GM21526 (cell line): ENCODE measurements at regions not wholly inside any gene's neighbourhood (a gene's known extent, or its start where the extent isn't known, plus 50 kb on each side); places are given as distances from the start of the nearest gene placed in this dataset.
"Not testable (repeated sequence)": the region's sequence is repeated elsewhere in the genome, so short reads cannot be mapped to it uniquely, and the experiment has no call there.

Experiments
- ATAC-seq: cut with Tn5 transposase; IDR thresholded peaks from one replicate; pipeline ENCODE4 v1.9.1; 2021; ENCODE audit warnings: moderate library complexity; ENCODE audit not compliant: unreplicated experiment, low FRiP score

GRCh38 chr14:105968291-105968690 is 441.9 kb downstream of the TMEM121 start:
- ATAC-seq = no peak

GRCh38 chr14:105969026-105969425 is 442.6 kb downstream of the TMEM121 start:
- not testable (repeated sequence) for ATAC-seq

- not testable (repeated sequence) for ATAC-seq
Measured at GRCh38 chr14:105970821-105971220, 444.4 kb downstream of the TMEM121 start.

- no peak for ATAC-seq
Measured at GRCh38 chr14:105971593-105972500, 445.5 kb downstream of the TMEM121 start.

GRCh38 chr14:105974902-105975301 is 448.5 kb downstream of the TMEM121 start:
- no peak for ATAC-seq

- no peak for ATAC-seq
Measured at GRCh38 chr14:105978618-105979295, 452.4 kb downstream of the TMEM121 start.

- ATAC-seq = no peak
Measured at GRCh38 chr14:105979446-105979845, 453.1 kb downstream of the TMEM121 start.

- ATAC-seq = no peak
Measured at GRCh38 chr14:105980224-105980623, 453.8 kb downstream of the TMEM121 start.

- not testable (repeated sequence) for ATAC-seq
Measured at GRCh38 chr14:105981517-105982302, 455.3 kb downstream of the TMEM121 start.

- ATAC-seq = no peak
Measured at GRCh38 chr14:105982664-105983063, 456.3 kb downstream of the TMEM121 start.

- ATAC-seq = no peak
Measured at GRCh38 chr14:105986894-105987284, 460.5 kb downstream of the TMEM121 start.

GRCh38 chr14:105987563-105987962 is 461.2 kb downstream of the TMEM121 start:
- no peak for ATAC-seq

GRCh38 chr14:105989566-105990302 is 463.4 kb downstream of the TMEM121 start:
- ATAC-seq = no peak

GRCh38 chr14:105991677-105992076 is 465.3 kb downstream of the TMEM121 start:
- not testable (repeated sequence) for ATAC-seq

- no peak for ATAC-seq
Measured at GRCh38 chr14:105993814-105994213, 467.4 kb downstream of the TMEM121 start.

- ATAC-seq = not testable (repeated sequence)
Measured at GRCh38 chr14:105995011-105995710, 468.8 kb downstream of the TMEM121 start.

- ATAC-seq = not testable (repeated sequence)
Measured at GRCh38 chr14:105998597-105998996, 472.2 kb downstream of the TMEM121 start.

GRCh38 chr14:105999361-106000028 is 473.1 kb downstream of the TMEM121 start:
- ATAC-seq = no peak

GRCh38 chr14:106000029-106000511 is 473.7 kb downstream of the TMEM121 start:
- ATAC-seq = not testable (repeated sequence)
